WERI-Rb-1 (cell line): ENCODE measurements at regions not wholly inside any gene's neighbourhood (a gene's known extent, or its start where the extent isn't known, plus 50 kb on each side); places are given as distances from the start of the nearest gene placed in this dataset.
A peak's percentile ranks its signal among the peaks of the same experiment; 100 is the strongest.

Experiments used
- DNase-seq: peaks from one replicate; pipeline ENCODE4 v3.0.0-alpha.2; 2020
- H3K27ac ChIP-seq: fragments of 250-450 bp; sonication (Bioruptor Pico); 2 replicates; pipeline ENCODE4 v1.5.1; 2020; ENCODE audit warnings: mild to moderate bottlenecking, moderate library complexity
- H3K27me3 ChIP-seq: fragments of 250-450 bp; sonication (Bioruptor Pico); 2 replicates; pipeline ENCODE4 v1.5.1; 2021; ENCODE audit warnings: mild to moderate bottlenecking, low read depth, moderate library complexity; ENCODE audit not compliant: insufficient read depth, severe bottlenecking
- H3K36me3 ChIP-seq: fragments of 250-450 bp; sonication (Bioruptor Pico); 2 replicates; pipeline ENCODE4 v1.5.1; 2020; ENCODE audit warnings: mild to moderate bottlenecking, moderate library complexity
- H3K4me3 ChIP-seq: 2 replicates; pipeline ENCODE4 v1.5.1; 2011; ENCODE audit warnings: low read depth, mild to moderate bottlenecking, control low read depth, low read length
- H3K9me3 ChIP-seq: fragments of 250-450 bp; sonication (Bioruptor Pico); 2 replicates; pipeline ENCODE4 v1.5.1; 2021; ENCODE audit warnings: mild to moderate bottlenecking, moderate library complexity; ENCODE audit not compliant: severe bottlenecking
- CTCF ChIP-seq: IDR thresholded peaks from 2 replicates; pipeline ENCODE4 v1.5.1; 2011; ENCODE audit warnings: low read depth, mild to moderate bottlenecking, control low read depth, inconsistent platforms, low read length

- Histone ChIP-seq H3K36me3 (no peaks in the 10 kb centered on the region), H3K4me3 (no peak overlapping the region), H3K9me3 (no peaks in the 10 kb centered on the region), H3K27ac (no peak overlapping the region), H3K27me3 (no peaks in the 10 kb centered on the region)
- TF ChIP-seq CTCF, result no peak
- DNase-seq, result no peak
Observed at GRCh38 chr4:82219346-82219745, 154.4 kb downstream of the HNRNPD start.

GRCh38 chr4:82217986-82218715, 155.6 kb downstream of the HNRNPD start:
- TF ChIP-seq CTCF, result peak; percentile 64
- no peak overlapping the region for H3K27ac ChIP-seq
- H3K9me3 ChIP-seq, result no peaks in the 10 kb centered on the region
- no peak overlapping the region for H3K4me3 ChIP-seq
- H3K27me3 ChIP-seq, result no peaks in the 10 kb centered on the region
- H3K36me3 ChIP-seq, result no peaks in the 10 kb centered on the region
- DNase-seq, result peak; percentile 22

- Histone ChIP-seq H3K27me3 (no peaks in the 10 kb centered on the region), H3K27ac (no peak overlapping the region), H3K4me3 (no peak overlapping the region), H3K9me3 (no peaks in the 10 kb centered on the region), H3K36me3 (no peaks in the 10 kb centered on the region)
- no peak for DNase-seq
- no peak for TF ChIP-seq CTCF
Observed at GRCh38 chr4:82216219-82216618, 157.6 kb downstream of the HNRNPD start.

- no peak overlapping the region for H3K27ac ChIP-seq
- H3K9me3 ChIP-seq, result no peaks in the 10 kb centered on the region
- no peaks in the 10 kb centered on the region for H3K27me3 ChIP-seq
- no peak overlapping the region for H3K4me3 ChIP-seq
- TF ChIP-seq CTCF, result no peak
- no peaks in the 10 kb centered on the region for H3K36me3 ChIP-seq
- DNase-seq, result no peak
Observed at GRCh38 chr4:82215800-82216199, 158.0 kb downstream of the HNRNPD start.

GRCh38 chr4:82215039-82215438, 158.8 kb downstream of the HNRNPD start:
- Histone ChIP-seq H3K27me3 (no peaks in the 10 kb centered on the region), H3K9me3 (no peaks in the 10 kb centered on the region), H3K36me3 (no peaks in the 10 kb centered on the region), H3K27ac (no peak overlapping the region), H3K4me3 (no peak overlapping the region)
- no peak for DNase-seq
- no peak for TF ChIP-seq CTCF
